ENCODE measurements at regions not wholly inside any gene's neighbourhood (a gene's known extent, or its start where the extent isn't known, plus 50 kb on each side); places are given as distances from the start of the nearest gene placed in this dataset.

DNA sequence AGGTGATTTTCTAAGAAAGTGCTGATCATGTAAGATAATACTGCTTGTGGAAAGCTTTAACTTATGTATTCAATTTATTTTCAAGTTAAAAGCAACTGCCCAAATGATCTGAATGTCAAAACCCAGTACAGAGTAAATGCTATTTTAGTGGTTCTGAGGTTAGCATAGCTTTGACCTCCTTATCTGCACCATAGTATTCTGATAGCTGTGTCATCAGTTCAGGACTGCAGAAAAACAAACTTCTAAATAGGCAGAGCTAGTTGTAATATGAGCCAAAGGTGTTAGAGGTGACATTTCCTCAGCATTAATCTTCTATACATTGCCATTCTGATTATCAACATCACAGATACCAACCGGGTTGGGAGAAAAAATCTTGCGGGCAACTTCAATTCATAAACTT, 758.7 kb downstream of the SLITRK5 start:
- intact Hi-C loops (cut with DNase I, micrococcal nuclease), result no loop called here
- ATAC-seq (no peak), DNase-seq (no peak)
- Histone ChIP-seq H3K9me3 (peaks cover 3% of the 10 kb centered on the region), H3K36me3 (ENCODE audit: low read depth) (no peaks in the 10 kb centered on the region), H3K4me3 (no peak overlapping the region), H3K4me1 (ENCODE audit: low read depth) (no peaks in the 10 kb centered on the region)
- TF ChIP-seq, protein P1, sequence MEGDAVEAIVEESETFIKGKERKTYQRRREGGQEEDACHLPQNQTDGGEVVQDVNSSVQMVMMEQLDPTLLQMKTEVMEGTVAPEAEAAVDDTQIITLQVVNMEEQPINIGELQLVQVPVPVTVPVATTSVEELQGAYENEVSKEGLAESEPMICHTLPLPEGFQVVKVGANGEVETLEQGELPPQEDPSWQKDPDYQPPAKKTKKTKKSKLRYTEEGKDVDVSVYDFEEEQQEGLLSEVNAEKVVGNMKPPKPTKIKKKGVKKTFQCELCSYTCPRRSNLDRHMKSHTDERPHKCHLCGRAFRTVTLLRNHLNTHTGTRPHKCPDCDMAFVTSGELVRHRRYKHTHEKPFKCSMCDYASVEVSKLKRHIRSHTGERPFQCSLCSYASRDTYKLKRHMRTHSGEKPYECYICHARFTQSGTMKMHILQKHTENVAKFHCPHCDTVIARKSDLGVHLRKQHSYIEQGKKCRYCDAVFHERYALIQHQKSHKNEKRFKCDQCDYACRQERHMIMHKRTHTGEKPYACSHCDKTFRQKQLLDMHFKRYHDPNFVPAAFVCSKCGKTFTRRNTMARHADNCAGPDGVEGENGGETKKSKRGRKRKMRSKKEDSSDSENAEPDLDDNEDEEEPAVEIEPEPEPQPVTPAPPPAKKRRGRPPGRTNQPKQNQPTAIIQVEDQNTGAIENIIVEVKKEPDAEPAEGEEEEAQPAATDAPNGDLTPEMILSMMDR (IDR thresholded peaks at IDR 0.05), result no peak

DNA sequence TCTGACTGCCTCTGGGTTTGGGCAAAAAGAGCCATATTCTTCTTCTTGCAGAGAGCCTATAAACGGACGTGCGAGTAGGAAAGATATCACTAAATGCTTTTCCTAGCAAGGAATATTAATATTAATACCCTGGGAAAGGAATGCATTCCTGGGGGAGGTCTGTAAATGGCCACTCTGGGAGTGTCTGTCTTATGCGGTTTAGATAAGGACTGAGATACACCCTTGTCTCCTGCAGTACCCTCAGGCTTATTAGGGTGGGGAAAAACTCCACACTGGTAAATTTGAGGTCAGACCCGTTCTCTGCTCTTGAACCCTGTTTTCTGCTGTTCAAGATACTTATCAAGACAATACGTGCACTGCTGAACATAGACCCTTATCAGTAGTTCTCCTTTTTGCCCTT, 763.8 kb downstream of the SLITRK5 start:
- Histone ChIP-seq H3K4me1 (ENCODE audit: low read depth) (no peaks in the 10 kb centered on the region), H3K9me3 (peaks cover 13% of the 10 kb centered on the region), H3K4me3 (no peak overlapping the region), H3K36me3 (ENCODE audit: low read depth) (no peaks in the 10 kb centered on the region)
- intact Hi-C loops (cut with DNase I, micrococcal nuclease), result no loop called here
- TF ChIP-seq, protein P1 (IDR thresholded peaks at IDR 0.05), result no peak
- no peak for ATAC-seq
- DNase-seq, result no peak

DNA sequence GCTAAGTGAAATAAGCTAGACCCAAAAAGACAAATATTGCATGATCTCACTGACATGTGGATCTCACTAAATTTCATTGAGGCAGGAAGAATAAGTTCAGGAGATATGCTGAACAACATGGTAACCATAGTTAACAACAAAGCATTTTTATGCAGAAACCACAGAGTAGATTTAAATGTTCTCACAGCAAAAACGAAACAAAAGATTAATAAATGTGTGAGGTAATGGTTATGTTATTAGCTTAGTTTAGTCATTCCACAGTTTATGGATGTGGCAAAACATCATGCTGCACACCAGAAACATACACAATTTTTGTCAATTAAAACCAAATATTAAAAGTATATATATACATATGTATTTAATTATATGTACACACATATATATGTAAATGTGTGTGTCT, 765.8 kb downstream of the SLITRK5 start:
- ATAC-seq, result no peak
- Histone ChIP-seq H3K36me3 (ENCODE audit: low read depth) (no peaks in the 10 kb centered on the region), H3K4me1 (ENCODE audit: low read depth) (no peaks in the 10 kb centered on the region), H3K9me3 (peaks cover 13% of the 10 kb centered on the region), H3K4me3 (no peak overlapping the region)
- TF ChIP-seq, protein P1 (IDR thresholded peaks at IDR 0.05), result no peak
- intact Hi-C loops (cut with DNase I, micrococcal nuclease), result no loop called here
- no peak for DNase-seq

DNA sequence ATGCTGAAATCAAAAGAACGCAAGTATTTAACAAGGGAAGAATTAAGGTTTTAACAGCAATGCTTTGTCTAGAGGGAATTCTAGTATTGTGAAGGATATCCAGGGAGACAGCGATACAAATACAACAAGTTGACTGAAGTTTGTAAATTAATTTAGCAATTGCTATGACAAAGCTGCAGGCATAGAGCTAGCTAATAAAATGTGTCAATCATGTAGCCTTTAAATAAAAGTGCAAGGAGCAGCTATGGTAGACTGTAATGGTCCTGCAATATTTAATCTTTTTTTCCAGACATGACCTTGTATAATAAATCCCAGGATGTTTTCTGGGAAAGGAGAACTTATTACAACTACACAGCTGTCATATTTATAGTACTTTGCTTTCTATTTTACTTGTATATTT, 779.3 kb downstream of the SLITRK5 start:
- TF ChIP-seq, protein P1 (IDR thresholded peaks at IDR 0.05), result no peak
- intact Hi-C loops (cut with DNase I, micrococcal nuclease), result no loop called here
- ATAC-seq (no peak), DNase-seq (no peak)
- Histone ChIP-seq H3K9me3 (no peaks in the 10 kb centered on the region), H3K36me3 (ENCODE audit: low read depth) (no peaks in the 10 kb centered on the region), H3K4me1 (ENCODE audit: low read depth) (no peaks in the 10 kb centered on the region), H3K4me3 (no peak overlapping the region)

DNA sequence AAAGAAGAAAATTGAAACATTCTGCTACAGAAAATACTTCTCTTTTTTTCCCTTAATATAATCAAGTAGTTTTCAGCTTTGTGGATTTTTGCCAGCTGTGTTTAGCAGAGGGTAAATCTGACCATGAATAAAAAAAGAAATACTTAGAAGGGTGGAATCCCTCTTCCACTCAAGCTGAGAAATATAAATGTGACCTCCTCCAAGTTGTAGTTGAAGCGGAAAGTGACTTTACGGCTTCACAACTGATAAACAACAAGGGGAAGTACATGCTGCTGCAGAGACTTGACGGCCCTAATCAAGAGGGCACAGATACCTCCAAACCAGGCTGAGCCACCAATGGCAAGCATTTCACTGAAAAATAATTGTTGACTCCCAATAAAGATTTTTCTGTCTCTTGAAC, 785.0 kb downstream of the SLITRK5 start:
- no peak for ATAC-seq
- Histone ChIP-seq H3K4me3 (no peak overlapping the region), H3K9me3 (no peaks in the 10 kb centered on the region), H3K36me3 (ENCODE audit: low read depth) (no peaks in the 10 kb centered on the region), H3K4me1 (ENCODE audit: low read depth) (no peaks in the 10 kb centered on the region)
- TF ChIP-seq, protein P1 (IDR thresholded peaks at IDR 0.05), result no peak
- intact Hi-C loops (cut with DNase I, micrococcal nuclease), result no loop called here
- no peak for DNase-seq

DNA sequence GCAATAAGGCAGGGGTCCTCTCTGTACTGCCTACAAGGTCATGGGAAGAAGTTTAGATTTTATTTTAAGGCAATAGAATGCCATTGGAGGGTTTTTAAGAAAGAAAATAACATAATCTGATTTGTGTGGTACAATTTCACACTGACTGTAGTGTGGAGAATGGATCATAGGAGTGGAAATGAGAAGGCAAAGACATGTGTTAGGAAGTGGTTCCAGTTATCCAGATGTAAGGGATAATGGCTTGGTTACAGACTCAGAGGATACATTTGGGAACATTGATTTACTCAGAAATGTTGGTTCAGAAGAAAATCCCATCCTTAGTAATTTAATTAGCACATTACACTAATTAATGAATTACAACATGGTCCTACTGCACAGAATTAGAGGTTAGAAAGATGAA, 788.2 kb downstream of the SLITRK5 start:
- TF ChIP-seq, protein P1 (IDR thresholded peaks at IDR 0.05), result no peak
- Histone ChIP-seq H3K9me3 (no peaks in the 10 kb centered on the region), H3K4me1 (ENCODE audit: low read depth) (no peaks in the 10 kb centered on the region), H3K4me3 (no peak overlapping the region), H3K36me3 (ENCODE audit: low read depth) (no peaks in the 10 kb centered on the region)
- no peak for ATAC-seq
- intact Hi-C loops (cut with DNase I, micrococcal nuclease), result no loop called here
- DNase-seq, result no peak
